Trophoblast cell (in vitro differentiated cells and primary cell): ENCODE measurements at regions not wholly inside any gene's neighbourhood (a gene's known extent, or its start where the extent isn't known, plus 50 kb on each side); places are given as distances from the start of the nearest gene placed in this dataset.
"Not testable (repeated sequence)": the region's sequence is repeated elsewhere in the genome, so short reads cannot be mapped to it uniquely, and the experiment has no call there.

Source experiments
- DNase-seq, 2 donors: peaks; one replicate each; pipeline ENCODE4 v3.0.0-alpha.2; 2016
- H2AFZ ChIP-seq: 2 replicates; pipeline ENCODE4 v1.6.1; 2013; ENCODE audit warnings: low read length, moderate library complexity, mild to moderate bottlenecking; ENCODE audit not compliant: insufficient read depth, poor library complexity
- H2AK5ac ChIP-seq: 2 replicates; pipeline ENCODE4 v1.6.1; 2013; ENCODE audit warnings: mild to moderate bottlenecking, low read length
- H2BK120ac ChIP-seq: 2 replicates; pipeline ENCODE4 v1.6.1; 2013; ENCODE audit warnings: low read length, mild to moderate bottlenecking, moderate library complexity; ENCODE audit not compliant: insufficient read depth, poor library complexity
- H2BK12ac ChIP-seq: 2 replicates; pipeline ENCODE4 v1.6.1; 2013; ENCODE audit warnings: mild to moderate bottlenecking, low read length, moderate library complexity
- H2BK5ac ChIP-seq: 2 replicates; pipeline ENCODE4 v1.6.1; 2013; ENCODE audit warnings: low read length, low read depth, moderate library complexity, mild to moderate bottlenecking; ENCODE audit not compliant: poor library complexity
- H3K14ac ChIP-seq: 2 replicates; pipeline ENCODE4 v1.6.1; 2013; ENCODE audit warnings: mild to moderate bottlenecking, low read length
- H3K18ac ChIP-seq: 2 replicates; pipeline ENCODE4 v1.6.1; 2013; ENCODE audit warnings: mild to moderate bottlenecking, low read length
- H3K23ac ChIP-seq: 2 replicates; pipeline ENCODE4 v1.6.1; 2013; ENCODE audit warnings: low read length
- H3K27ac ChIP-seq: 2 replicates; pipeline ENCODE4 v1.5.1; 2013; ENCODE audit warnings: low read depth, mild to moderate bottlenecking, inconsistent platforms, low read length, moderate library complexity
- H3K27me3 ChIP-seq: 2 replicates; pipeline ENCODE4 v1.6.1; 2013; ENCODE audit warnings: inconsistent platforms, mild to moderate bottlenecking, low read length, moderate library complexity; ENCODE audit not compliant: insufficient read depth
- H3K36me3 ChIP-seq, 2 experiments: 1 replicate in 1 of 2; 2 replicates in 1 of 2; pipeline ENCODE4 v1.6.1; 2013; ENCODE audit warnings: low read length in 2 of 2, mild to moderate bottlenecking in 2 of 2, moderate library complexity in 1 of 2; ENCODE audit not compliant: insufficient read depth in 2 of 2, control insufficient read depth in 1 of 2
- H3K4ac ChIP-seq: 2 replicates; pipeline ENCODE4 v1.6.1; 2013; ENCODE audit warnings: low read depth, mild to moderate bottlenecking, low read length, moderate library complexity
- H3K4me1 ChIP-seq, 2 experiments: 1 replicate in 1 of 2; 2 replicates in 1 of 2; pipeline ENCODE4 v1.6.1; 2013; ENCODE audit warnings: low read length in 2 of 2, mild to moderate bottlenecking in 2 of 2, moderate library complexity in 1 of 2; ENCODE audit not compliant: insufficient read depth in 2 of 2, control insufficient read depth in 1 of 2
- H3K4me2 ChIP-seq: 2 replicates; pipeline ENCODE4 v1.6.1; 2013; ENCODE audit warnings: inconsistent platforms, mild to moderate bottlenecking, low read length, moderate library complexity
- H3K4me3 ChIP-seq: 2 replicates; pipeline ENCODE4 v1.5.1; 2013; ENCODE audit warnings: mild to moderate bottlenecking, low read depth, low read length, inconsistent platforms
- H3K79me1 ChIP-seq: one replicate; pipeline ENCODE4 v1.6.1; 2013; ENCODE audit warnings: low read length
- H3K79me2 ChIP-seq: 2 replicates; pipeline ENCODE4 v1.6.1; 2013; ENCODE audit warnings: low read length, mild to moderate bottlenecking; ENCODE audit not compliant: control insufficient read depth, insufficient read depth, poor library complexity
- H3K9ac ChIP-seq: 2 replicates; pipeline ENCODE4 v1.6.1; 2013; ENCODE audit warnings: mild to moderate bottlenecking, low read length
- H3K9me3 ChIP-seq: 2 replicates; pipeline ENCODE4 v1.6.1; 2013; ENCODE audit warnings: low read depth, mild to moderate bottlenecking, control low read depth, inconsistent platforms, low read length; ENCODE audit not compliant: insufficient read depth
- H4K12ac ChIP-seq: 2 replicates; pipeline ENCODE4 v1.6.1; 2013; ENCODE audit warnings: low read depth, mild to moderate bottlenecking, low read length, moderate library complexity
- H4K8ac ChIP-seq: 2 replicates; pipeline ENCODE4 v1.6.1; 2013; ENCODE audit warnings: low read depth, mild to moderate bottlenecking, low read length, moderate library complexity
- H4K91ac ChIP-seq: one replicate; pipeline ENCODE4 v1.6.1; 2013; ENCODE audit warnings: low read depth, mild to moderate bottlenecking, low read length, moderate library complexity
- WGBS: extraction: QIAGEN DNeasy Blood & Tissue Kit; methylation state at CpG from one replicate; pipeline ENCODE4 v1.1.7; 2013; ENCODE audit warnings: missing lambda C conversion rate; ENCODE audit not compliant: insufficient read length, insufficient coverage; ENCODE audit errors: extremely low coverage; 5-methylcytosine and 5-hydroxymethylcytosine counted together

GRCh38 chr4:151519728-151520415 is 110.9 kb downstream of the FHIP1A start:
- H2AFZ ChIP-seq, result no peak overlapping the region
- no peak overlapping the region for H3K18ac ChIP-seq
- H3K9me3 ChIP-seq, result no peaks in the 10 kb centered on the region
- WGBS, result no CpG with 5 or more reads among the region's 2 CpGs
- no peaks in the 10 kb centered on the region for H3K79me2 ChIP-seq
- no peak overlapping the region for H3K4me2 ChIP-seq
- H2AK5ac ChIP-seq, result no peak overlapping the region
- no peak overlapping the region for H4K8ac ChIP-seq
- H2BK120ac ChIP-seq, result no peak overlapping the region
- H2BK12ac ChIP-seq, result no peak overlapping the region
- H3K27me3 ChIP-seq, result no peaks in the 10 kb centered on the region
- no peak overlapping the region for H3K9ac ChIP-seq
- H3K79me1 ChIP-seq, result no peaks in the 10 kb centered on the region
- DNase-seq, result no peak
- H4K12ac ChIP-seq, result no peak overlapping the region
- no peak overlapping the region for H3K23ac ChIP-seq
- H3K4me1 ChIP-seq, result no peaks in the 10 kb centered on the region
- no peak overlapping the region for H2BK5ac ChIP-seq
- H3K4me3 ChIP-seq, result no peak overlapping the region
- no peak overlapping the region for H3K4ac ChIP-seq
- H4K91ac ChIP-seq, result no peak overlapping the region
- H3K27ac ChIP-seq, result no peak overlapping the region
- H3K36me3 ChIP-seq, result no peaks in the 10 kb centered on the region
- no peak overlapping the region for H3K14ac ChIP-seq

- H2BK120ac ChIP-seq, result no peak overlapping the region
- no peaks in the 10 kb centered on the region for H3K4me1 ChIP-seq
- H2BK12ac ChIP-seq, result no peak overlapping the region
- no peak overlapping the region for H2AFZ ChIP-seq
- no peaks in the 10 kb centered on the region for H3K27me3 ChIP-seq
- H3K23ac ChIP-seq, result no peak overlapping the region
- H3K79me1 ChIP-seq, result no peaks in the 10 kb centered on the region
- H3K18ac ChIP-seq, result no peak overlapping the region
- no peaks in the 10 kb centered on the region for H3K9me3 ChIP-seq
- H2BK5ac ChIP-seq, result no peak overlapping the region
- no peak overlapping the region for H3K9ac ChIP-seq
- no peak overlapping the region for H4K12ac ChIP-seq
- H2AK5ac ChIP-seq, result no peak overlapping the region
- H3K14ac ChIP-seq, result no peak overlapping the region
- no peak for DNase-seq
- no peak overlapping the region for H4K91ac ChIP-seq
- no CpG with 5 or more reads among the region's 4 CpGs for WGBS
- no peak overlapping the region for H3K4me2 ChIP-seq
- H3K79me2 ChIP-seq, result no peaks in the 10 kb centered on the region
- no peak overlapping the region for H3K27ac ChIP-seq
- H3K4me3 ChIP-seq, result no peak overlapping the region
- no peaks in the 10 kb centered on the region for H3K36me3 ChIP-seq
- H3K4ac ChIP-seq, result no peak overlapping the region
- H4K8ac ChIP-seq, result no peak overlapping the region
These were observed 114.0 kb downstream of the FHIP1A start for GRCh38 chr4:151522866-151523519.

GRCh38 chr4:151524610-151525009 is 115.6 kb downstream of the FHIP1A start:
- no peaks in the 10 kb centered on the region for H3K79me2 ChIP-seq
- H3K27ac ChIP-seq, result no peak overlapping the region
- no peak overlapping the region for H2BK5ac ChIP-seq
- no peaks in the 10 kb centered on the region for H3K9me3 ChIP-seq
- no peak overlapping the region for H2BK12ac ChIP-seq
- H4K8ac ChIP-seq, result no peak overlapping the region
- H4K12ac ChIP-seq, result no peak overlapping the region
- no CpG with 5 or more reads among the region's 2 CpGs for WGBS
- H3K18ac ChIP-seq, result no peak overlapping the region
- H2BK120ac ChIP-seq, result no peak overlapping the region
- no peaks in the 10 kb centered on the region for H3K4me1 ChIP-seq
- H3K9ac ChIP-seq, result no peak overlapping the region
- H3K4ac ChIP-seq, result no peak overlapping the region
- H4K91ac ChIP-seq, result no peak overlapping the region
- H2AK5ac ChIP-seq, result no peak overlapping the region
- H3K23ac ChIP-seq, result no peak overlapping the region
- no peaks in the 10 kb centered on the region for H3K79me1 ChIP-seq
- no peak overlapping the region for H2AFZ ChIP-seq
- no peak overlapping the region for H3K4me2 ChIP-seq
- no peak for DNase-seq
- no peaks in the 10 kb centered on the region for H3K27me3 ChIP-seq
- H3K4me3 ChIP-seq, result no peak overlapping the region
- no peak overlapping the region for H3K14ac ChIP-seq
- H3K36me3 ChIP-seq, result no peaks in the 10 kb centered on the region

GRCh38 chr4:151526489-151526888 is 117.5 kb downstream of the FHIP1A start:
- H3K14ac ChIP-seq, H3K79me2 ChIP-seq, H3K36me3 ChIP-seq, H2BK12ac ChIP-seq, H3K4me1 ChIP-seq, H2AFZ ChIP-seq, H4K8ac ChIP-seq, H2BK120ac ChIP-seq, H3K4me3 ChIP-seq, H3K9ac ChIP-seq, H4K91ac ChIP-seq, H3K4ac ChIP-seq, H4K12ac ChIP-seq, H3K79me1 ChIP-seq, H3K18ac ChIP-seq, H3K27me3 ChIP-seq, H3K23ac ChIP-seq, DNase-seq, H3K27ac ChIP-seq, H2AK5ac ChIP-seq, H2BK5ac ChIP-seq, H3K4me2 ChIP-seq, H3K9me3 ChIP-seq: not testable (repeated sequence)
- WGBS, result no CpG with 5 or more reads among the region's 36 CpGs
